NCI-H1417 treated with DMSO at 0.1 percent for 48 hours (cell line): ENCODE measurements at regions not wholly inside any gene's neighbourhood (a gene's known extent, or its start where the extent isn't known, plus 50 kb on each side); places are given as distances from the start of the nearest gene placed in this dataset.

Experiments
- DNase-seq: peaks from one replicate; lab custom pipeline; 2025; lab: John Stamatoyannopoulos, UW

- DNase-seq: no peak
Observed at GRCh38 chr2:223522796-223523195, 79.4 kb downstream of the SCG2 start.

DNA sequence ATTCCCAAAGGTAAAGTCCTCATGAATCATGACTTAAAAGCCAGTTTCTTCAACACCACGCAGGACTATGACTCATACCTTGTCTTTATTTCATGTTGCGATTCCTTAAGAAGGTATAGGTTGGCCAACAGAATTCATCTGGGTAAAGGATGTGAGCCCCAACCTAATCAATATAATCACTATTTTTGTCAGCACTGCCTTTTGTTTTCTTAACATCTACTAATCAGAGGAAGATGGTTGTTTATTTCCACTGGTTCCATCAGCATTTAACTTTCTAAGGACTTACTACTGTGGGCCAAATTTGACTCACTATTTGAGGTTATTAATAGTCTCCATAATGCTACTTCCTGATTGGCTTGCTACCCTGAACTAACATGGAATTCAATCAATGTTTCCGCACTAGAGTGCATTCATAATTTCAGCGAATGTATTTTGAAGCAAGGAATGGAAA is 78.6 kb downstream of the SCG2 start:
- no peak for DNase-seq

DNA sequence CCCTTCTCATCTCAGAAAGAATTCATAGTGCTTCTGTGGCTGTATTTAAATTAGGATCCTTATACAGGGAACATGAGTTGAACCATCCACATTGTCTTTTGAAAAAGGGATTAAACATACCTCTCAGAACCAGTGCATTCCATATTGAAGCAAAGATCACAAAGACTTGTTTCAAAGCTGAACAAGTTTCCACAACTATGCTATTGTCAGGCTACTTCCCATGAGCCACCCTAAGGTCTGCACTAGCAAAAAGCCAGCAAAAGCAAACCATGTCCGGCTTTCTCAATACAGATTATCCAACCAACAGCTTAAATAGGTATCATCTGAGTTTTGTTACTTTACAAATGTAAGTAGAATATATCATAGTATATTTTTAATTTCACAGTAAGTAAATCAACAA is 78.1 kb downstream of the SCG2 start:
- DNase-seq: no peak

- no peak for DNase-seq
Observed at GRCh38 chr2:223526106-223526505, 76.1 kb downstream of the SCG2 start.

- DNase-seq: no peak
Observed at GRCh38 chr2:223528036-223528435, 74.1 kb downstream of the SCG2 start.

DNA sequence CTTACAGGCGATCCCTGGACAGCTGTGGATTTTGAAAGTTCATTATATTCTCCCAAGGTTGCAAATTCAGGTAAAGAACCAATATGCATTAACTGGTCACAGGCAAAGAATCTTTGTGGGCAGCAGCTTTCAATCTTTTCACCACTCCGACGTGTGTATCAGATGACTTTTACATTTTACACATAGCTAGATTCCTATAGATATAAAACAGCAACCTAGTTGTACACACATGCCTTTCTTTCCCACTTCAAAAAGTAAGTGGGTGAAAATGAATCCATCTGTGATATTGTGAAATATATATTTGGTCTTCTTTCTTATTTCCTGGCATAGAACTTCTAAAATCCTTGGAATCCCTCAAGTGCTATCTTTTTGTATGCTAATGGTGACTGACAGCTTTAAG is 72.5 kb downstream of the SCG2 start:
- DNase-seq: no peak

DNA sequence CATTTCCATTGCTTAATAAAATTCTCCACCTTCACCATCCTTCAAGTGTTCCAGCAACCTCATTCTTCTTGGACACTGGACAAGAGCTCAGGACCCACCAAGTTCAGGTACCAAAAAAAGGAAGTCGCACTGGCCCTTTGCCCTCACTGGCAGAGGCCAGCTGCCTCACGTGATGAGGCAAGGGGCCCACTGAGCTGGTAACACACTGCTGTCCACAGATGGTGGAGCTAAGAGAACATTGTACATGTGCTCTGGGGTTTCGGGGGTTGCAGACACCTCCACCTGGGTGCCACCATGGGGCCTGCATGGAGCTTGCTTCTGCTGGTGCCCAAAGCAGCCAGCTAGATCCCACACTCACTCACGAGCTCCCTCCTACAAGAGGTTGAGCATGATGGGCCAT is 71.3 kb downstream of the SCG2 start:
- no peak for DNase-seq

DNA sequence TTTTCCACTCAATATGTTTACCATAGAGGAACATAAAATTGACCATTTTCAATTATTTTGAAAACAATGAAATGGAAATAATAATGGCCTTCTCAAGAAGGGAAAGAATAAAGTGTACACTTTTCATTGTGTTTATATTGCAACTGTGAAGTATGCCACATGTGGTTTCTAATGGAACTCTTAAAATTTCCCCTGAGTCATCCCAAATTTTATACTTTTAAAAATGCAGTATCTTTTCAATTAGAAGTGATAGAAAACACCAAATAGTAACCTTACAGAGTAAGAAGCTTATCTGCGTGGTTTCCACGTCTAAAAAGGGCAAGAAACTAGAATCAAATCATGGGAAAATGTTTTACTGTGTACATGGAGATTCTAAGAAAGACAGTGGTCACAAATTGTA is 70.0 kb downstream of the SCG2 start:
- no peak for DNase-seq

DNA sequence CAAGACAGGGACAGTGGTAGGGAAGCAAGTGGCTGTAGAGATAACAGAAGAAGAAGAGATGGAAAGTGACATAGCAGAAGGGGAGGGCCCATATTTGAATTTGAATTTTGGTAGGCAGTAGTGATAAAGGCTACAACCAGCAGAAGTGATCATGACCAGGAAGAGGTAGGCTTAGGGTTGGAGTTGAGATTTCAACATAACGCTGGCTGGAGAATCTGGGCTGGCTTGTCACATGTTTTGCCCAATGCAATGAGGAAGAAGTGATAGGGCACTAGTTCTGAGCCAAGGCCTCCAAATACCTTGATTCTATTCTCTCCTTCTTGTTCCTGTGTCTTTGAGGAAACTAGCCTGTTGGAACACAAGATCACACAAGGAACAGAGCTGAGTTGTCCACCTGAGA is 69.4 kb downstream of the SCG2 start:
- no peak for DNase-seq

GRCh38 chr2:223536546-223536945 is 65.6 kb downstream of the SCG2 start:
- no peak for DNase-seq

DNA sequence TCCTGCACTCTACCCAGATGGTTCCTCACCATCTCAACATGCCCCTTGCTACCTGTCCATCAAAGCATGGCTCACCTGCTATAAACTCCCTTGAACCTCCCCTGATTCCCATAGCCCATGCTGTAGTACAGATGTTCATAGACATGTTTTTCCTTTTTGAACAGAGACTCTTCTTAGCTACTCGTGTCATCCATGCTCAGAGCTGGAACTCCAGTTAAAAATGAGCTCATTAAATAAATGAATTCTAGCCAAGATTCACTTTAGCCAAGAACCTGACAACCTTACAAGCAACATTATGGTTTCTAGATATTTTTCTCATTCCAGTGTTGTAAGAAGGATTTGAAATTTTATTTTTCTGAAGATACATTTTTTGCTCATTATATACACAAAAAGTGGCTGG is 65.0 kb downstream of the SCG2 start:
- DNase-seq: no peak

DNA sequence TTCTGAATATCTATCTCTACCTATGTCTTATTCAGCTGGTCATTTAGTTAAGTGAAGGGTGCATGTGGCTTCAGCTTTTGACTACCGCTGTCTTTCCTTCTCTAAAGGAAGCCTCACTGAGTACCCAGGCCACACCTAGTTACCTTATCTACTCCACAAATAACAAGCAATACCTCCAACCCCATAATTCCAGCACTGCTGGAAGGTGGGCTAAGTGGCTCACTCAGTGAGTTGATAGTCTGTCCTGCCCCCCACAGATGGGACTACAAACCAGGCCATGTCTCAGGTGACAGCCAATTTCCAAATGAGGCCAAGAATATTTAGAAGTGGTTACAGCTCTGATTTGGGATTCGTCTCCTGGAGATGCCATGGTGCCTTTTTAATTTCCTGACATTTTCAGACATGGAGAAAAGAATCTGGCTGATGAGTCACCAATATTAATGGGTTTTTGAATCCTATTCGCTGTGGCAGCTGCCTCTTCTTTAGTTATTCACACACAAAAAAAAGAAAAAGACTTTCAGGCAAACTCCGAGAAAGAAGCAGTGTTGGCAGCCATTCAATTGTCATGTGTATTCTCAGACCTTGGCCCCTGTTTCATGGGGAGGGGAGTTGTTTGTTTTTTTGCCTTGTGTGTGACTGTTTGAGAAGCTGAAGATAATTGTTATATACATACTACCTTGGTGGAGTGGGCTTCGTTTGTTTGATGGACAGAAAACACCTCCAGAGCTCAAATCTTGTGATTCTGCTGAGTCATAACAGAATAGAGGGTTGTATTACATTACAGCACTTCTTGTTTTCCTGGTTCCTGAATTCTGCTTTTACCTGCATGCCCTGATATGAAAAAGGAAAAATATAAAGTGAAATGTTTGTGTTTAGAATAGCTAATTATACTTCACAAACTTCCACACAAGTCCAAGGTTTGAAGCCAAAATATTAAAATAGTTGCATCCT is 64.2 kb downstream of the SCG2 start:
- DNase-seq: peak; percentile 51

DNA sequence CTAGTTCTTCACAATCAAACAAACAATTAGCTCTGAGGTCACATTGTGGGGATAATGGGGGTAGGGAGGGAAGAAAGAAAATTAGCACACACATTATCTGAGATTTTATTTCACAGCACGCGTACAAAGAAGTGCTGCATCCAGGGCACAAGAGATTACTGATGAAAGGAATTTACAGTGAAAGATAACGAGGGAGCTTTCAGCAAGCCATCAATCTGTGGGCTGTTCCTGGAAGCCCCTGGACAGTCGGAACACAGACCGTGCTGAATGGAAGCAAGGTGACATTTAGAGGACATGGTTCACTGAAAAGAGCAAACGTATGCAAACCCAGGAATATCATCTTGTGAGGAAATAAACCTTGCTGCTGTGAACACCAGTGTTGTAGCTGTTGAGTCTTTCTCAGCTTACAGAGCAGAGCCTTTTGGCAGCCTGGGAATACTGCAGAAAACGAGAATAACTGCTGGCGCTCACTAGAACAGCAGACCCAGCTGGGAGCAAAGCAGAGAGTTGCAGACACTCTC is 63.2 kb downstream of the SCG2 start:
- DNase-seq: peak; percentile 79

DNA sequence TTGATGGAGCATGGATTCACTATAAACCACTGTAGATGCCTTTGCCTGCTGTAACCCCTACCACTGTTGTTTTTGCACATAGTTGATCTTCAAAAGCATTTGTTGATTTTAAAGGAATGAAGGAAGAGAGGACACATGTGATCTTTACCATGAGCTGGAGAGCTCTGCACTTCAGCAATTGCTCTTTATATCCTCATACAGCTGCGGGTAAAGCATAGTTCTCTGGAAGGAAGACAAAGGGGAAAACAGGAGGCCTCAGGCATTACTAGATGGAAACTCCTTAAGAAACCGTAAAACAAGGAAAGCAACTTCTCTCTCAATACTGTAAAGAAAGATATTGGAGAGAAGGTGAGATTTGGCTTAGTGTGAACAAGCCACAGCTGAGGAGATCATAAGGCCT is 60.6 kb downstream of the SCG2 start:
- DNase-seq: no peak

DNA sequence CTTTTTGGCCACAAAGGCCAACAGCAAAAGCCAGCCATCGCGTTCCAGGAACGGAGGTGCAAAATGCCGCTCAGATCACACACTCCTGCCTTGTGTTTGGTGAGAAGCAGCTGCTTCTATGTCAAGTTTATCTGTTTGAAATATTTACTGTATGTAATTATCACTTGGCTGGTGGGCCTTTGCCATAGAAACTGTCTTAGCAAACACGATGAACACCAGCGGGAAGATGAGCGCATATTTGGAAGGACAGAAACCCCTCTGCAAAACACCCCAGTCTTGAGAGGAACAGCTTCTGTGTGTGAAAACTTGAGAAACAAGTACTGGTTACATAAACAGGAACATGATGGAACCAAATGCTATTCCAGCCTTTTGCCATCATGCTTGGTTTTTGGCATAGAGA is 59.7 kb downstream of the SCG2 start:
- DNase-seq: no peak

GRCh38 chr2:223545406-223545805 is 56.8 kb downstream of the SCG2 start:
- no peak for DNase-seq

- no peak for DNase-seq
Observed at GRCh38 chr2:223545830-223546229, 56.3 kb downstream of the SCG2 start.
